ENCODE measurements at regions not wholly inside any gene's neighbourhood (a gene's known extent, or its start where the extent isn't known, plus 50 kb on each side); places are given as distances from the start of the nearest gene placed in this dataset.

DNA sequence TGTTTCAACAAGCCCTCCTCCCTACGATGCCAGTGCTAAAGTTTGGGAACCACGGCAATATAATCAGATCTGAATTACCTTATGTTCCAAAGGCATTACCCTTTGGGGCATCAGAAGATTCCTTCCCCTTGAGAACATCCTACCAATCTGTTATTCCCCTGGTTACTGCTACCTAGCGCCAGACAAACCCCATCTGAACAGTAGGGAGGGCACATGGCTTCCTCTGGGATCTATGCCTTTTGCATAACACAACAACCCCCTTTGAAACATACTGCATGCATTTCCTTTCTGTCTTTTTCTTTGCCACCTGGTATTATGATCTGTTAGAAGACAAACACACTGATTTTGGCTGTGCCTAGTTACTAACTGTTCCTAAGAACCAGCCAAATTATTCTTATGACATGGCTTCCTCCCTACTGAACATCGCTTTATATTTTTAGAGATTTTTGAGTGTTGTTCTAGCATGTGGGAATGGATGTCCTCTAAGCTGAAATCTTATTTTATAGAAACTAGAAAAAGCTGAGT, 103.9 kb upstream of the DAPK1 start (continued):
- TF ChIP-seq, protein P1, sequence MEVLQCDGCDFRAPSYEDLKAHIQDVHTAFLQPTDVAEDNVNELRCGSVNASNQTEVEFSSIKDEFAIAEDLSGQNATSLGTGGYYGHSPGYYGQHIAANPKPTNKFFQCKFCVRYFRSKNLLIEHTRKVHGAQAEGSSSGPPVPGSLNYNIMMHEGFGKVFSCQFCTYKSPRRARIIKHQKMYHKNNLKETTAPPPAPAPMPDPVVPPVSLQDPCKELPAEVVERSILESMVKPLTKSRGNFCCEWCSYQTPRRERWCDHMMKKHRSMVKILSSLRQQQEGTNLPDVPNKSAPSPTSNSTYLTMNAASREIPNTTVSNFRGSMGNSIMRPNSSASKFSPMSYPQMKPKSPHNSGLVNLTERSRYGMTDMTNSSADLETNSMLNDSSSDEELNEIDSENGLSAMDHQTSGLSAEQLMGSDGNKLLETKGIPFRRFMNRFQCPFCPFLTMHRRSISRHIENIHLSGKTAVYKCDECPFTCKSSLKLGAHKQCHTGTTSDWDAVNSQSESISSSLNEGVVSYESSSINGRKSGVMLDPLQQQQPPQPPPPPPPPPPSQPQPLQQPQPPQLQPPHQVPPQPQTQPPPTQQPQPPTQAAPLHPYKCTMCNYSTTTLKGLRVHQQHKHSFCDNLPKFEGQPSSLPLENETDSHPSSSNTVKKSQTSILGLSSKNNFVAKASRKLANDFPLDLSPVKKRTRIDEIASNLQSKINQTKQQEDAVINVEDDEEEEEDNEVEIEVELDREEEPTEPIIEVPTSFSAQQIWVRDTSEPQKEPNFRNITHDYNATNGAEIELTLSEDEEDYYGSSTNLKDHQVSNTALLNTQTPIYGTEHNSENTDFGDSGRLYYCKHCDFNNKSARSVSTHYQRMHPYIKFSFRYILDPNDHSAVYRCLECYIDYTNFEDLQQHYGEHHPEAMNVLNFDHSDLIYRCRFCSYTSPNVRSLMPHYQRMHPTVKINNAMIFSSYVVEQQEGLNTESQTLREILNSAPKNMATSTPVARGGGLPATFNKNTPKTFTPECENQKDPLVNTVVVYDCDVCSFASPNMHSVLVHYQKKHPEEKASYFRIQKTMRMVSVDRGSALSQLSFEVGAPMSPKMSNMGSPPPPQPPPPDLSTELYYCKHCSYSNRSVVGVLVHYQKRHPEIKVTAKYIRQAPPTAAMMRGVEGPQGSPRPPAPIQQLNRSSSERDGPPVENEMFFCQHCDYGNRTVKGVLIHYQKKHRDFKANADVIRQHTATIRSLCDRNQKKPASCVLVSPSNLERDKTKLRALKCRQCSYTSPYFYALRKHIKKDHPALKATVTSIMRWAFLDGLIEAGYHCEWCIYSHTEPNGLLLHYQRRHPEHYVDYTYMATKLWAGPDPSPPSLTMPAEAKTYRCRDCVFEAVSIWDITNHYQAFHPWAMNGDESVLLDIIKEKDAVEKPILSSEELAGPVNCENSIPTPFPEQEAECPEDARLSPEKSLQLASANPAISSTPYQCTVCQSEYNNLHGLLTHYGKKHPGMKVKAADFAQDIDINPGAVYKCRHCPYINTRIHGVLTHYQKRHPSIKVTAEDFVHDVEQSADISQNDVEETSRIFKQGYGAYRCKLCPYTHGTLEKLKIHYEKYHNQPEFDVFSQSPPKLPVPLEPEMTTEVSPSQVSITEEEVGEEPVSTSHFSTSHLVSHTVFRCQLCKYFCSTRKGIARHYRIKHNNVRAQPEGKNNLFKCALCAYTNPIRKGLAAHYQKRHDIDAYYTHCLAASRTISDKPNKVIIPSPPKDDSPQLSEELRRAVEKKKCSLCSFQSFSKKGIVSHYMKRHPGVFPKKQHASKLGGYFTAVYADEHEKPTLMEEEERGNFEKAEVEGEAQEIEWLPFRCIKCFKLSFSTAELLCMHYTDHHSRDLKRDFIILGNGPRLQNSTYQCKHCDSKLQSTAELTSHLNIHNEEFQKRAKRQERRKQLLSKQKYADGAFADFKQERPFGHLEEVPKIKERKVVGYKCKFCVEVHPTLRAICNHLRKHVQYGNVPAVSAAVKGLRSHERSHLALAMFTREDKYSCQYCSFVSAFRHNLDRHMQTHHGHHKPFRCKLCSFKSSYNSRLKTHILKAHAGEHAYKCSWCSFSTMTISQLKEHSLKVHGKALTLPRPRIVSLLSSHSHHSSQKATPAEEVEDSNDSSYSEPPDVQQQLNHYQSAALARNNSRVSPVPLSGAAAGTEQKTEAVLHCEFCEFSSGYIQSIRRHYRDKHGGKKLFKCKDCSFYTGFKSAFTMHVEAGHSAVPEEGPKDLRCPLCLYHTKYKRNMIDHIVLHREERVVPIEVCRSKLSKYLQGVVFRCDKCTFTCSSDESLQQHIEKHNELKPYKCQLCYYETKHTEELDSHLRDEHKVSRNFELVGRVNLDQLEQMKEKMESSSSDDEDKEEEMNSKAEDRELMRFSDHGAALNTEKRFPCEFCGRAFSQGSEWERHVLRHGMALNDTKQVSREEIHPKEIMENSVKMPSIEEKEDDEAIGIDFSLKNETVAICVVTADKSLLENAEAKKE (CRISPR knock-in tag; IDR thresholded peaks at IDR 0.05) = no peak
- TF ChIP-seq CREB1 (CRISPR knock-in tag; IDR thresholded peaks at IDR 0.05; ENCODE audit: low read depth) = no peak

GRCh38 chr9:87395804-87396479, 101.7 kb upstream of the DAPK1 start:
- Mint-ChIP-seq H3K4me1 (peaks cover 41% of the 10 kb centered on the region), H3K27me3 (ENCODE audit: insufficient read depth, low read depth, poor library complexity) (peaks cover 2% of the 10 kb centered on the region), H3K4me3 (no peak overlapping the region), H3K9me3 (peaks cover 7% of the 10 kb centered on the region; the same call in 1 of the 3 replicates), H3K27ac (no peak overlapping the region), H3K36me3 (ENCODE audit: low read depth) (peaks cover 8% of the 10 kb centered on the region; the same call in 2 of the 3 replicates)
- Histone ChIP-seq H3K9me2 (ENCODE audit: insufficient read depth) (peaks cover 11% of the 10 kb centered on the region; the same call in 1 of the 2 replicates), H4K20me1 (replicated peaks; ENCODE audit: insufficient read depth) (no peaks in the 10 kb centered on the region), H3K27ac (ENCODE audit: low read depth) (no peak overlapping the region), H3K79me2 (replicated peaks; ENCODE audit: insufficient read depth) (no peaks in the 10 kb centered on the region), H2AFZ (no peak overlapping the region), H3K4me2 (no peak overlapping the region), H3K27me3 (ENCODE audit: insufficient read depth) (no peaks in the 10 kb centered on the region), H3K36me3 (ENCODE audit: insufficient read depth) (no peaks in the 10 kb centered on the region), H3F3A (replicated peaks; ENCODE audit: low read depth) (peaks cover 2% of the 10 kb centered on the region; the same call in 1 of the 2 replicates), H3K4me1 (ENCODE audit: insufficient read depth) (peaks cover 46% of the 10 kb centered on the region), H3K4me3 (no peak overlapping the region)
- ATAC-seq (no peak), DNase-seq (ENCODE audit: low spot score) (no peak)
- TF ChIP-seq CREB1 (CRISPR knock-in tag; IDR thresholded peaks at IDR 0.05; ENCODE audit: low read depth) = no peak
- TF ChIP-seq ZNF114 (CRISPR knock-in tag; IDR thresholded peaks at IDR 0.05) = no peak
- TF ChIP-seq EZH2phosphoT487 (IDR thresholded peaks at IDR 0.05; ENCODE audit: unreplicated experiment) = no peak
- TF ChIP-seq POLR2AphosphoS5 (IDR thresholded peaks at IDR 0.05; ENCODE audit: low read depth) = no peak
- no peak for TF ChIP-seq REST (IDR thresholded peaks at IDR 0.05; ENCODE audit: unreplicated experiment)
- TF ChIP-seq, protein P2, sequence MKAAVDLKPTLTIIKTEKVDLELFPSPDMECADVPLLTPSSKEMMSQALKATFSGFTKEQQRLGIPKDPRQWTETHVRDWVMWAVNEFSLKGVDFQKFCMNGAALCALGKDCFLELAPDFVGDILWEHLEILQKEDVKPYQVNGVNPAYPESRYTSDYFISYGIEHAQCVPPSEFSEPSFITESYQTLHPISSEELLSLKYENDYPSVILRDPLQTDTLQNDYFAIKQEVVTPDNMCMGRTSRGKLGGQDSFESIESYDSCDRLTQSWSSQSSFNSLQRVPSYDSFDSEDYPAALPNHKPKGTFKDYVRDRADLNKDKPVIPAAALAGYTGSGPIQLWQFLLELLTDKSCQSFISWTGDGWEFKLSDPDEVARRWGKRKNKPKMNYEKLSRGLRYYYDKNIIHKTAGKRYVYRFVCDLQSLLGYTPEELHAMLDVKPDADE (IDR thresholded peaks at IDR 0.05) = no peak
- no peak for TF ChIP-seq JUNB (IDR thresholded peaks at IDR 0.05; ENCODE audit: unreplicated experiment)
- TF ChIP-seq NANOG (IDR thresholded peaks at IDR 0.05; ENCODE audit: borderline replicate concordance) = no peak
- no peak for TF ChIP-seq STAT1 (IDR thresholded peaks at IDR 0.05; ENCODE audit: unreplicated experiment)
- no peak for TF ChIP-seq CTCF (conservative IDR thresholded peaks at IDR 0.05; ENCODE audit: low read depth in 2 of 2)
- TF ChIP-seq EZH2 (IDR thresholded peaks at IDR 0.05; ENCODE audit: low read depth, unreplicated experiment) = no peak
